ENCODE measurements at regions not wholly inside any gene's neighbourhood (a gene's known extent, or its start where the extent isn't known, plus 50 kb on each side); places are given as distances from the start of the nearest gene placed in this dataset.

GRCh38 chr17:68768804-68769203, 167.6 kb upstream of the FAM20A start:
- DNase-seq = no peak
- Histone ChIP-seq H3K4me3 (no peak overlapping the region), H3K27me3 (no peaks in the 10 kb centered on the region), H3K36me3 (no peaks in the 10 kb centered on the region), H3K27ac (no peak overlapping the region), H3K9me3 (no peaks in the 10 kb centered on the region), H3K4me1 (no peaks in the 10 kb centered on the region)
- TF ChIP-seq POLR2A (IDR thresholded peaks at IDR 0.05) (no peak), CTCF (IDR thresholded peaks at IDR 0.05) (no peak)

- no peaks in the 10 kb centered on the region for H3K36me3 ChIP-seq
- TF ChIP-seq POLR2A (IDR thresholded peaks at IDR 0.05) (no peak), CTCF (IDR thresholded peaks at IDR 0.05) (no peak)
- H3K27me3 ChIP-seq = no peaks in the 10 kb centered on the region
- no peaks in the 10 kb centered on the region for H3K4me1 ChIP-seq
- H3K9me3 ChIP-seq = no peaks in the 10 kb centered on the region
- no peak overlapping the region for H3K4me3 ChIP-seq
- no peak overlapping the region for H3K27ac ChIP-seq
- DNase-seq = no peak
These were observed 165.5 kb upstream of the FAM20A start for GRCh38 chr17:68766640-68767039.

GRCh38 chr17:68763562-68763961, 162.4 kb upstream of the FAM20A start:
- DNase-seq = no peak
- no peak for TF ChIP-seq CTCF (IDR thresholded peaks at IDR 0.05)
- TF ChIP-seq POLR2A (IDR thresholded peaks at IDR 0.05) = no peak
- H3K4me3 ChIP-seq = no peak overlapping the region

GRCh38 chr17:68762911-68763310, 161.7 kb upstream of the FAM20A start:
- no peak overlapping the region for H3K4me3 ChIP-seq
- no peak for DNase-seq
- no peaks in the 10 kb centered on the region for H3K9me3 ChIP-seq
- no peak for TF ChIP-seq POLR2A (IDR thresholded peaks at IDR 0.05)
- TF ChIP-seq CTCF (IDR thresholded peaks at IDR 0.05) = no peak
- no peaks in the 10 kb centered on the region for H3K27me3 ChIP-seq
- no peak overlapping the region for H3K27ac ChIP-seq
- H3K4me1 ChIP-seq = peaks cover 0 to 8% (median 0%) of the 10 kb centered on the region in 4 donors
- H3K36me3 ChIP-seq = no peaks in the 10 kb centered on the region

More at GRCh38 chr17:68763562-68763961, 162.4 kb upstream of the FAM20A start:
- Histone ChIP-seq H3K27ac (no peak overlapping the region), H3K27me3 (no peaks in the 10 kb centered on the region), H3K4me1 (peaks cover 0 to 8% (median 0%) of the 10 kb centered on the region in 4 donors), H3K36me3 (no peaks in the 10 kb centered on the region), H3K9me3 (no peaks in the 10 kb centered on the region)

GRCh38 chr17:68760141-68760475, 158.9 kb upstream of the FAM20A start:
- H3K27ac ChIP-seq = no peak overlapping the region
- TF ChIP-seq CTCF (IDR thresholded peaks at IDR 0.05) (no peak), POLR2A (IDR thresholded peaks at IDR 0.05) (no peak)

More at GRCh38 chr17:68760141-68760475, 158.9 kb upstream of the FAM20A start:
- no peaks in the 10 kb centered on the region for H3K27me3 ChIP-seq
- peaks cover 0 to 8% (median 0%) of the 10 kb centered on the region in 4 donors for H3K4me1 ChIP-seq
- no peaks in the 10 kb centered on the region for H3K36me3 ChIP-seq
- no peaks in the 10 kb centered on the region for H3K9me3 ChIP-seq
- DNase-seq = no peak
- no peak overlapping the region for H3K4me3 ChIP-seq
